Ovary (tissue), 3 donors: ENCODE measurements at regions not wholly inside any gene's neighbourhood (a gene's known extent, or its start where the extent isn't known, plus 50 kb on each side); places are given as distances from the start of the nearest gene placed in this dataset.
"Not testable (repeated sequence)": the region's sequence is repeated elsewhere in the genome, so short reads cannot be mapped to it uniquely, and the experiment has no call there.

Experiments
- CTCF ChIP-seq, 3 donors: fragments of 450-650 bp in 2 of 3; fragments of 200-600 bp in 1 of 3; IDR thresholded peaks; one replicate each; pipeline versions ENCODE4 v1.5.1 to v1.8.0; 2016 to 2022; ENCODE audit warnings: antibody characterized with exemption in 3 of 3, mild to moderate bottlenecking in 1 of 3
- POLR2A ChIP-seq: fragments of 450-650 bp; IDR thresholded peaks from one replicate; pipeline ENCODE4 v1.6.1; 2017; ENCODE audit warnings: antibody characterized with exemption, mild to moderate bottlenecking, moderate library complexity
- donor health status: DM: no; HTN: no; CAD: no.

GRCh38 chr21:5055996-5056962 lies 5465.1 kb upstream of the TPTE start:
- TF ChIP-seq CTCF (IDR thresholded peaks at IDR 0.05); POLR2A: not testable (repeated sequence)
